ENCODE measurements at regions not wholly inside any gene's neighbourhood (a gene's known extent, or its start where the extent isn't known, plus 50 kb on each side); places are given as distances from the start of the nearest gene placed in this dataset.

GRCh38 chr20:11143481-11143880, 469.7 kb upstream of the JAG1 start:
- TF ChIP-seq CTCF (conservative IDR thresholded peaks at IDR 0.05; ENCODE audit: low read length) (no peak), EZH2phosphoT487 (IDR thresholded peaks at IDR 0.05; ENCODE audit: borderline replicate concordance) (no peak)
